ENCODE measurements at regions not wholly inside any gene's neighbourhood (a gene's known extent, or its start where the extent isn't known, plus 50 kb on each side); places are given as distances from the start of the nearest gene placed in this dataset.

DNA sequence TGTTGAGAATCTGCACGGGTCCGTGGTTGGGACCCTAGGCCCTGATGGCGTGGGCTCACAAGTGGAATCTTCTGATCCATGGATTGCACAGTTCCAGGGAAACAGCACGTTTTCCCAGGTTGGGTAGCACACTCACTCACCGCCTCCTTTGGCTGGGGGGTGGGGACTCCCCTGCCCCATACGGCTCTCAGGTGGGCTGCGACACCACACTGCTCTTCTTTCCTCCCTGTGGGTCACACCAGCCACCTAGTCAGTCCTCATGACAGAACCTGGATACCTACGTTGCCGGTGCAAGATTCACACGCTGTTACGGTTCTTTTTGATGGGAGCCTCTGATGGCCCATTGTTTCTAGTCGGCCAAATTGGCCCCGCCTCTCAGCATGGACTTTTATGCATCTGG lies 312.0 kb downstream of the MMUT start:
- no peaks in the 10 kb centered on the region for H3K36me3 ChIP-seq (ENCODE audit: control insufficient read depth in 4 of 4, insufficient read depth in 3 of 4, low read depth in 1 of 4, low read length in 3 of 4)
- H3K4me3 ChIP-seq (ENCODE audit: low read depth in 1 of 3, low read length in 3 of 3) = no peak overlapping the region
- H3K9me3 ChIP-seq (ENCODE audit: control insufficient read depth in 4 of 4, low read length in 3 of 4) = no peaks in the 10 kb centered on the region
- no peaks in the 10 kb centered on the region for H3K27me3 ChIP-seq (ENCODE audit: control insufficient read depth in 4 of 4, insufficient read depth in 4 of 4, low read length in 3 of 4)
- TF ChIP-seq HNF4G (IDR thresholded peaks at IDR 0.05) (no peak), HNF4A (conservative IDR thresholded peaks at IDR 0.05) (no peak), MAX (IDR thresholded peaks at IDR 0.05) (no peak), ZBTB33 (IDR thresholded peaks at IDR 0.05) (no peak), YY1 (IDR thresholded peaks at IDR 0.05) (no peak), FOXA1 (IDR thresholded peaks at IDR 0.05) (no peak), CTCF (IDR thresholded peaks at IDR 0.05; ENCODE audit: low read depth, low read length, missing input control) (no peak), JUND (IDR thresholded peaks at IDR 0.05) (no peak), SP1 (IDR thresholded peaks at IDR 0.05) (no peak), RXRA (IDR thresholded peaks at IDR 0.05) (no peak), ATF3 (IDR thresholded peaks at IDR 0.05) (no peak)
- TF ChIP-seq, protein P1, sequence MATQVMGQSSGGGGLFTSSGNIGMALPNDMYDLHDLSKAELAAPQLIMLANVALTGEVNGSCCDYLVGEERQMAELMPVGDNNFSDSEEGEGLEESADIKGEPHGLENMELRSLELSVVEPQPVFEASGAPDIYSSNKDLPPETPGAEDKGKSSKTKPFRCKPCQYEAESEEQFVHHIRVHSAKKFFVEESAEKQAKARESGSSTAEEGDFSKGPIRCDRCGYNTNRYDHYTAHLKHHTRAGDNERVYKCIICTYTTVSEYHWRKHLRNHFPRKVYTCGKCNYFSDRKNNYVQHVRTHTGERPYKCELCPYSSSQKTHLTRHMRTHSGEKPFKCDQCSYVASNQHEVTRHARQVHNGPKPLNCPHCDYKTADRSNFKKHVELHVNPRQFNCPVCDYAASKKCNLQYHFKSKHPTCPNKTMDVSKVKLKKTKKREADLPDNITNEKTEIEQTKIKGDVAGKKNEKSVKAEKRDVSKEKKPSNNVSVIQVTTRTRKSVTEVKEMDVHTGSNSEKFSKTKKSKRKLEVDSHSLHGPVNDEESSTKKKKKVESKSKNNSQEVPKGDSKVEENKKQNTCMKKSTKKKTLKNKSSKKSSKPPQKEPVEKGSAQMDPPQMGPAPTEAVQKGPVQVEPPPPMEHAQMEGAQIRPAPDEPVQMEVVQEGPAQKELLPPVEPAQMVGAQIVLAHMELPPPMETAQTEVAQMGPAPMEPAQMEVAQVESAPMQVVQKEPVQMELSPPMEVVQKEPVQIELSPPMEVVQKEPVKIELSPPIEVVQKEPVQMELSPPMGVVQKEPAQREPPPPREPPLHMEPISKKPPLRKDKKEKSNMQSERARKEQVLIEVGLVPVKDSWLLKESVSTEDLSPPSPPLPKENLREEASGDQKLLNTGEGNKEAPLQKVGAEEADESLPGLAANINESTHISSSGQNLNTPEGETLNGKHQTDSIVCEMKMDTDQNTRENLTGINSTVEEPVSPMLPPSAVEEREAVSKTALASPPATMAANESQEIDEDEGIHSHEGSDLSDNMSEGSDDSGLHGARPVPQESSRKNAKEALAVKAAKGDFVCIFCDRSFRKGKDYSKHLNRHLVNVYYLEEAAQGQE (IDR thresholded peaks at IDR 0.05) = no peak
- H3K9ac ChIP-seq (ENCODE audit: low read depth in 1 of 2, low read length in 2 of 2) = no peak overlapping the region
- DNase-seq (ENCODE audit: low spot score) = no peak
- WGBS = 81% methylated on average over 13 of the region's 13 CpGs
- H3K27ac ChIP-seq (ENCODE audit: low read depth in 1 of 2, low read length in 2 of 2) = no peak overlapping the region
- no peaks in the 10 kb centered on the region for H3K4me1 ChIP-seq (ENCODE audit: control insufficient read depth in 4 of 4, insufficient read depth in 4 of 4, low read length in 3 of 4)

DNA sequence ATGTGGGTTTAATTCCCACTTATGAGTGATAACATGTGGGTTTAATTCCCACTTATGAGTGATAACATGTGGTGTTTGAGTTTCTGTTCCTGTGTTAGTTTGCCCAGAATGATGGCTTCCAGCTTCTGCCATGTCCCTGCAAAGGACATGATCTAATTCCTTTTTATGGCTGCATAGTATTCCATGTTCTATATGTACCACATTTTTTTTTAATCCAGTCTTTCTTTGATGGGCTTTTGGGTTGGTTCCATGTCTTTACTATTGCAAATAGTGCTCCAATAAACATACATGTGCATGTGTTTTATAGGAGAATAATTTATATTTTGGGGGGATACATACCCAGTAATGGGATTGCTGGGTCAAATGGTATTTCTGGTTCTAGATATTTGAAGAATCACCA lies 317.8 kb downstream of the MMUT start:
- Histone ChIP-seq H3K4me3 (ENCODE audit: low read depth in 1 of 3, low read length in 3 of 3) (no peak overlapping the region), H3K4me1 (ENCODE audit: control insufficient read depth in 4 of 4, insufficient read depth in 4 of 4, low read length in 3 of 4) (no peaks in the 10 kb centered on the region), H3K27ac (ENCODE audit: low read depth in 1 of 2, low read length in 2 of 2) (no peak overlapping the region), H3K27me3 (ENCODE audit: control insufficient read depth in 4 of 4, insufficient read depth in 4 of 4, low read length in 3 of 4) (no peaks in the 10 kb centered on the region), H3K9ac (ENCODE audit: low read depth in 1 of 2, low read length in 2 of 2) (no peak overlapping the region), H3K9me3 (ENCODE audit: control insufficient read depth in 4 of 4, low read length in 3 of 4) (no peaks in the 10 kb centered on the region), H3K36me3 (ENCODE audit: control insufficient read depth in 4 of 4, insufficient read depth in 3 of 4, low read depth in 1 of 4, low read length in 3 of 4) (no peaks in the 10 kb centered on the region)
- TF ChIP-seq CTCF (IDR thresholded peaks at IDR 0.05; ENCODE audit: low read depth, low read length, missing input control) = no peak
- no peak for TF ChIP-seq FOXA1 (IDR thresholded peaks at IDR 0.05)
- no peak for TF ChIP-seq RXRA (IDR thresholded peaks at IDR 0.05)
- no peak for DNase-seq (ENCODE audit: low spot score)

Measured in liver (tissue), 8 donors.